Neural cell (in vitro differentiated cells): ENCODE measurements at regions not wholly inside any gene's neighbourhood (a gene's known extent, or its start where the extent isn't known, plus 50 kb on each side); places are given as distances from the start of the nearest gene placed in this dataset.

ENCODE experiments used
- H2AFZ ChIP-seq: fragments of 200-600, 300-800 bp; sonication (generic), shearing (Covaris generic); 2 replicates; pipeline ENCODE4 v1.6.0; 2014; ENCODE audit warnings: low read depth, mild to moderate bottlenecking, antibody characterized with exemption, low read length, moderate library complexity
- H3F3A ChIP-seq: fragments of 200-600 bp; shearing (Covaris generic); 2 replicates; pipeline ENCODE4 v1.6.1; 2016; ENCODE audit warnings: mild to moderate bottlenecking, moderate library complexity, mixed read lengths, antibody characterized with exemption, low read length; ENCODE audit not compliant: insufficient read depth, poor library complexity, severe bottlenecking
- H3K27ac ChIP-seq: fragments of 200-600, 300-800 bp; sonication (generic), shearing (Covaris generic); 2 replicates; pipeline ENCODE4 v1.5.1; 2014; ENCODE audit warnings: mild to moderate bottlenecking, low read length, moderate library complexity
- H3K27me3 ChIP-seq: fragments of 300-800, 200-600 bp; sonication (generic), shearing (Covaris generic); 2 replicates; pipeline ENCODE4 v1.6.0; 2014; ENCODE audit warnings: mild to moderate bottlenecking, low read depth, low read length, moderate library complexity; ENCODE audit not compliant: insufficient read depth
- H3K36me3 ChIP-seq: fragments of 300-800, 200-600 bp; sonication (generic), shearing (Covaris generic); 2 replicates; pipeline ENCODE4 v1.5.1; 2014; ENCODE audit warnings: mild to moderate bottlenecking, antibody characterized with exemption, low read length, moderate library complexity; ENCODE audit not compliant: insufficient read depth
- H3K4me2 ChIP-seq: fragments of 300-800, 200-600 bp; sonication (generic), shearing (Covaris generic); 2 replicates; pipeline ENCODE4 v1.6.0; 2014; ENCODE audit warnings: mild to moderate bottlenecking, low read length
- H3K4me3 ChIP-seq: fragments of 300-800, 200-600 bp; sonication (generic), shearing (Covaris generic); 2 replicates; pipeline ENCODE4 v1.5.1; 2014; ENCODE audit warnings: mild to moderate bottlenecking, low read length, moderate library complexity
- H3K79me2 ChIP-seq: fragments of 200-600 bp; shearing (Covaris generic); replicated peaks from 2 replicates; pipeline ENCODE4 v1.6.0; 2014; ENCODE audit warnings: mild to moderate bottlenecking, low read length, moderate library complexity; ENCODE audit not compliant: insufficient read depth
- H3K9ac ChIP-seq: fragments of 300-800, 200-600 bp; sonication (generic), shearing (Covaris generic); 2 replicates; pipeline ENCODE4 v1.6.1; 2016; ENCODE audit warnings: mild to moderate bottlenecking, low read length, mixed read lengths
- H3K9me2 ChIP-seq: fragments of 200-600 bp; shearing (Covaris generic); 2 replicates; pipeline ENCODE4 v1.6.1; 2016; ENCODE audit warnings: mild to moderate bottlenecking, low read length, mixed read lengths; ENCODE audit not compliant: insufficient read depth
- H3K9me3 ChIP-seq: fragments of 200-600, 300-800 bp; sonication (generic), shearing (Covaris generic); 2 replicates; pipeline ENCODE4 v1.6.1; 2016; ENCODE audit warnings: mild to moderate bottlenecking, mixed run types, low read length, moderate library complexity, mixed read lengths
- H4K20me1 ChIP-seq: fragments of 200-600 bp; shearing (Covaris generic); 2 replicates; pipeline ENCODE4 v1.6.1; 2016; ENCODE audit warnings: mild to moderate bottlenecking, mixed run types; ENCODE audit not compliant: insufficient read depth
- CTCF ChIP-seq: fragments of 450-650 bp; IDR thresholded peaks from 2 replicates; pipeline ENCODE4 v1.5.1; 2014; ENCODE audit warnings: antibody characterized with exemption, mild to moderate bottlenecking, moderate library complexity; ENCODE audit not compliant: poor library complexity, severe bottlenecking
- EP300 ChIP-seq: fragments of 450-650 bp; conservative IDR thresholded peaks from 2 replicates; pipeline ENCODE4 v1.6.1; 2014; ENCODE audit warnings: antibody characterized with exemption, mild to moderate bottlenecking, moderate library complexity; ENCODE audit not compliant: poor library complexity, severe bottlenecking
- EZH2 ChIP-seq: fragments of 200-600, 300-800 bp; shearing (Covaris generic), sonication (generic); IDR thresholded peaks from 2 replicates; pipeline ENCODE4 v1.6.1; 2014; ENCODE audit warnings: antibody characterized with exemption, low read length, borderline replicate concordance, mild to moderate bottlenecking; ENCODE audit not compliant: insufficient read depth, poor library complexity, severe bottlenecking
- MXI1 ChIP-seq: fragments of 450-650 bp; conservative IDR thresholded peaks from 2 replicates; pipeline ENCODE4 v1.6.1; 2014; ENCODE audit warnings: antibody characterized with exemption, mild to moderate bottlenecking; ENCODE audit not compliant: poor library complexity, severe bottlenecking
- POLR2AphosphoS5 ChIP-seq: IDR thresholded peaks from 2 replicates; pipeline ENCODE4 v1.6.1; 2012
- RAD21 ChIP-seq: fragments of 450-650 bp; conservative IDR thresholded peaks from 2 replicates; pipeline ENCODE4 v1.6.1; 2014; ENCODE audit warnings: antibody characterized with exemption, mild to moderate bottlenecking, moderate library complexity
- SMC3 ChIP-seq: fragments of 450-650 bp; conservative IDR thresholded peaks from 2 replicates; pipeline ENCODE4 v1.6.1; 2014; ENCODE audit warnings: antibody characterized with exemption, mild to moderate bottlenecking, moderate library complexity; ENCODE audit not compliant: poor library complexity
- TAF1 ChIP-seq: IDR thresholded peaks from 2 replicates; pipeline ENCODE4 v1.6.1; 2012; ENCODE audit warnings: low read depth
- TF ChIP-seq, protein P1 (sequence below): IDR thresholded peaks from 2 replicates; pipeline ENCODE4 v1.6.1; 2012; ENCODE audit warnings: borderline replicate concordance

GRCh38 chr2:198695879-198696278 lies 761.9 kb downstream of the SATB2 start:
- Histone ChIP-seq H3K4me3 (no peak overlapping the region), H3K4me2 (no peak overlapping the region), H3K27me3 (no peaks in the 10 kb centered on the region), H3K36me3 (no peaks in the 10 kb centered on the region), H2AFZ (no peak overlapping the region), H3F3A (no peaks in the 10 kb centered on the region), H3K79me2 (no peaks in the 10 kb centered on the region), H3K9me3 (no peaks in the 10 kb centered on the region), H3K9me2 (no peaks in the 10 kb centered on the region), H3K27ac (no peak overlapping the region), H3K9ac (no peak overlapping the region), H4K20me1 (no peaks in the 10 kb centered on the region)
- no peak for TF ChIP-seq TAF1
- no peak for TF ChIP-seq MXI1

DNA sequence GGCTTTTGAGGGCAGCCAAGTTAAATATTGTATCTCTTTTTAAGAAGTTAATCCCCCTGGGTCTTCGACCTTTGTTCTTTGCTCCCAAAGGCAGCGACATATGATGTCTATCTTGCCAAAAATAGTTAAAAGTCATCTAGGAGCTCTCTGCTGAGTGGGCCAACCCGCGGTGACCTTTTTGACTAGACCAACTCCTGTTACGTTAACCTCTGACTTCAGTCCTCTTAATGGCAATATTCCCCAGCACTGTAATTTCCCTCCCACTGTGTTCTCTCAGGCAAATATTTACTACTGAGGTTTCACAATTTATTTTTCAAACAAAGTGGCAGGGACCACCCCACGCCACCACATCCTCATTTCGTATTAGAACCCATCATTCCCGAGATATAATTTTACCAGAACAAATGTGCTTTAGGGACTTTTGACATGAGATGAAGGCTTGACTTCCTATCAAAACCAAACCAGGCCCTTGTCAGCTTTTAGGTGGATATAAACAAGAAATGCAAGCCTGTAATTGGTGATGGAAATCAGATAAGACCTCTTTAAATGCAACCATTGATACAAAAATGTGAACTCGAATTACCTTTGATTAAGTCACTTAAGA lies 764.7 kb downstream of the SATB2 start:
- Histone ChIP-seq H3K9me3 (no peaks in the 10 kb centered on the region), H3K9me2 (no peaks in the 10 kb centered on the region), H4K20me1 (no peaks in the 10 kb centered on the region), H3K4me3 (no peak overlapping the region), H2AFZ (no peak overlapping the region), H3K9ac (no peak overlapping the region), H3K36me3 (no peaks in the 10 kb centered on the region), H3K27ac (no peak overlapping the region), H3F3A (no peaks in the 10 kb centered on the region), H3K79me2 (no peaks in the 10 kb centered on the region), H3K4me2 (no peak overlapping the region), H3K27me3 (no peaks in the 10 kb centered on the region)
- TF ChIP-seq POLR2AphosphoS5 (no peak), TAF1 (no peak), EP300 (no peak), CTCF (no peak), MXI1 (no peak), SMC3 (no peak), RAD21 (no peak), EZH2 (no peak)
- TF ChIP-seq, protein P1, sequence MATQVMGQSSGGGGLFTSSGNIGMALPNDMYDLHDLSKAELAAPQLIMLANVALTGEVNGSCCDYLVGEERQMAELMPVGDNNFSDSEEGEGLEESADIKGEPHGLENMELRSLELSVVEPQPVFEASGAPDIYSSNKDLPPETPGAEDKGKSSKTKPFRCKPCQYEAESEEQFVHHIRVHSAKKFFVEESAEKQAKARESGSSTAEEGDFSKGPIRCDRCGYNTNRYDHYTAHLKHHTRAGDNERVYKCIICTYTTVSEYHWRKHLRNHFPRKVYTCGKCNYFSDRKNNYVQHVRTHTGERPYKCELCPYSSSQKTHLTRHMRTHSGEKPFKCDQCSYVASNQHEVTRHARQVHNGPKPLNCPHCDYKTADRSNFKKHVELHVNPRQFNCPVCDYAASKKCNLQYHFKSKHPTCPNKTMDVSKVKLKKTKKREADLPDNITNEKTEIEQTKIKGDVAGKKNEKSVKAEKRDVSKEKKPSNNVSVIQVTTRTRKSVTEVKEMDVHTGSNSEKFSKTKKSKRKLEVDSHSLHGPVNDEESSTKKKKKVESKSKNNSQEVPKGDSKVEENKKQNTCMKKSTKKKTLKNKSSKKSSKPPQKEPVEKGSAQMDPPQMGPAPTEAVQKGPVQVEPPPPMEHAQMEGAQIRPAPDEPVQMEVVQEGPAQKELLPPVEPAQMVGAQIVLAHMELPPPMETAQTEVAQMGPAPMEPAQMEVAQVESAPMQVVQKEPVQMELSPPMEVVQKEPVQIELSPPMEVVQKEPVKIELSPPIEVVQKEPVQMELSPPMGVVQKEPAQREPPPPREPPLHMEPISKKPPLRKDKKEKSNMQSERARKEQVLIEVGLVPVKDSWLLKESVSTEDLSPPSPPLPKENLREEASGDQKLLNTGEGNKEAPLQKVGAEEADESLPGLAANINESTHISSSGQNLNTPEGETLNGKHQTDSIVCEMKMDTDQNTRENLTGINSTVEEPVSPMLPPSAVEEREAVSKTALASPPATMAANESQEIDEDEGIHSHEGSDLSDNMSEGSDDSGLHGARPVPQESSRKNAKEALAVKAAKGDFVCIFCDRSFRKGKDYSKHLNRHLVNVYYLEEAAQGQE = no peak

DNA sequence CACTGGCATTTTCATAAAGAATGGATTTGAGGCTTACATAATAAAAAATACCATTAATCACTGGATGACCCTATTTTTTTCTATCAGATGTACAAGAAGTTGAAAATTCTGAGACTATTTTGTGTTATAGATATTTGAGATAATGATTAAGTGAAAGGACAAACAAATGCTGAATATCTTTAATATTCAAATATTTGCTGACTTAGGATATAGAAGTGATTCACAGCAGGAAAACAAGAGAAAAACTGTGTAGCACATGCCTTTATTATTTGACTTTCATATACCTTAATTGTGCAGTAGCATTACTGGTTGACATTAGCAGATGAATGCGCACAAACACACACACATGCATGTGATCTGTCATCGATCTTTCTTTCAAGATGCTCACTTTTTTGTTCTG lies 766.5 kb downstream of the SATB2 start:
- Histone ChIP-seq H3K79me2 (no peaks in the 10 kb centered on the region), H4K20me1 (no peaks in the 10 kb centered on the region), H3K4me3 (no peak overlapping the region), H3K9me2 (no peaks in the 10 kb centered on the region), H3K9ac (no peak overlapping the region), H3K9me3 (no peaks in the 10 kb centered on the region), H2AFZ (no peak overlapping the region), H3K27ac (no peak overlapping the region), H3K27me3 (no peaks in the 10 kb centered on the region), H3F3A (no peaks in the 10 kb centered on the region), H3K4me2 (no peak overlapping the region), H3K36me3 (no peaks in the 10 kb centered on the region)
- no peak for TF ChIP-seq POLR2AphosphoS5
- TF ChIP-seq EZH2 = no peak
- TF ChIP-seq RAD21 = no peak
- no peak for TF ChIP-seq CTCF
- TF ChIP-seq TAF1 = no peak
- no peak for TF ChIP-seq MXI1
- no peak for TF ChIP-seq EP300
- TF ChIP-seq, protein P1 = no peak
- no peak for TF ChIP-seq SMC3
